NT2/D1 (cell line): ENCODE measurements at regions not wholly inside any gene's neighbourhood (a gene's known extent, or its start where the extent isn't known, plus 50 kb on each side); places are given as distances from the start of the nearest gene placed in this dataset.

Experiments
- DNase-seq: peaks from one replicate; pipeline ENCODE4 v3.0.0-alpha.2; 2011; ENCODE audit warnings: low read depth, low spot score
- H3K27me3 ChIP-seq: 2 replicates; pipeline ENCODE4 v1.6.0; 2011; ENCODE audit warnings: mild to moderate bottlenecking; ENCODE audit not compliant: insufficient read length, insufficient read depth
- H3K36me3 ChIP-seq: 2 replicates; pipeline ENCODE4 v1.6.1; 2011; ENCODE audit warnings: mild to moderate bottlenecking, low read length, mixed read lengths; ENCODE audit not compliant: insufficient read depth, insufficient read length
- H3K4me1 ChIP-seq: 2 replicates; pipeline ENCODE4 v1.5.1; 2011; ENCODE audit not compliant: insufficient read depth, insufficient read length
- H3K4me3 ChIP-seq: 2 replicates; pipeline ENCODE4 v1.5.1; 2011; ENCODE audit warnings: low read depth; ENCODE audit not compliant: insufficient read length
- H3K9ac ChIP-seq: 2 replicates; pipeline ENCODE4 v1.6.0; 2011; ENCODE audit warnings: low read depth; ENCODE audit not compliant: insufficient read length
- H3K9me3 ChIP-seq: 2 replicates; pipeline ENCODE4 v1.5.1; 2011; ENCODE audit warnings: mild to moderate bottlenecking, low read length; ENCODE audit not compliant: insufficient read depth
- SUZ12 ChIP-seq: IDR thresholded peaks from 2 replicates; pipeline ENCODE4 v1.6.1; 2011; ENCODE audit not compliant: insufficient read length, insufficient read depth; ENCODE audit errors: extremely low read depth
- YY1 ChIP-seq: IDR thresholded peaks from 2 replicates; pipeline ENCODE4 v1.6.1; 2011; ENCODE audit not compliant: insufficient read length, insufficient read depth
- ZNF274 ChIP-seq: IDR thresholded peaks from 2 replicates; pipeline ENCODE4 v1.6.1; 2011; ENCODE audit warnings: mild to moderate bottlenecking, low read depth, low read length

GRCh38 chr10:131799429-131799828 lies 101.4 kb upstream of the PPP2R2D start:
- no peaks in the 10 kb centered on the region for H3K36me3 ChIP-seq
- DNase-seq, result no peak
- no peak for TF ChIP-seq ZNF274
- TF ChIP-seq YY1, result no peak
- no peak for TF ChIP-seq SUZ12
- H3K4me1 ChIP-seq, result no peaks in the 10 kb centered on the region
- H3K9me3 ChIP-seq, result peaks cover 16% of the 10 kb centered on the region
- no peaks in the 10 kb centered on the region for H3K27me3 ChIP-seq
- H3K4me3 ChIP-seq, result no peak overlapping the region
- no peak overlapping the region for H3K9ac ChIP-seq

- Histone ChIP-seq H3K36me3 (no peaks in the 10 kb centered on the region), H3K9me3 (peaks cover 9% of the 10 kb centered on the region; the same call in 1 of the 2 replicates), H3K4me1 (peaks cover 2% of the 10 kb centered on the region), H3K4me3 (no peak overlapping the region), H3K27me3 (no peaks in the 10 kb centered on the region), H3K9ac (no peak overlapping the region)
- no peak for TF ChIP-seq YY1
- no peak for TF ChIP-seq SUZ12
- no peak for TF ChIP-seq ZNF274
- DNase-seq, result no peak
Observed at GRCh38 chr10:131802156-131802915, 98.5 kb upstream of the PPP2R2D start.

- Histone ChIP-seq H3K9ac (no peak overlapping the region), H3K36me3 (no peaks in the 10 kb centered on the region), H3K4me1 (peaks cover 2% of the 10 kb centered on the region), H3K9me3 (peaks cover 9% of the 10 kb centered on the region; the same call in 1 of the 2 replicates), H3K27me3 (no peaks in the 10 kb centered on the region), H3K4me3 (no peak overlapping the region)
- TF ChIP-seq ZNF274 (no peak), SUZ12 (no peak), YY1 (no peak)
- DNase-seq, result no peak
Observed at GRCh38 chr10:131802996-131803395, 97.8 kb upstream of the PPP2R2D start.

GRCh38 chr10:131803860-131804425 lies 96.9 kb upstream of the PPP2R2D start:
- Histone ChIP-seq H3K9ac (no peak overlapping the region), H3K36me3 (no peaks in the 10 kb centered on the region), H3K27me3 (no peaks in the 10 kb centered on the region), H3K4me3 (no peak overlapping the region), H3K4me1 (peaks cover 2% of the 10 kb centered on the region), H3K9me3 (peaks cover 9% of the 10 kb centered on the region; the same call in 1 of the 2 replicates)
- no peak for TF ChIP-seq ZNF274
- TF ChIP-seq YY1, result no peak
- no peak for TF ChIP-seq SUZ12
- no peak for DNase-seq

GRCh38 chr10:131804551-131805295 lies 96.1 kb upstream of the PPP2R2D start:
- H3K36me3 ChIP-seq, result no peaks in the 10 kb centered on the region
- H3K9ac ChIP-seq, result no peak overlapping the region
- no peaks in the 10 kb centered on the region for H3K27me3 ChIP-seq
- peaks cover 2% of the 10 kb centered on the region for H3K4me1 ChIP-seq
- TF ChIP-seq ZNF274 (no peak), YY1 (no peak), SUZ12 (no peak)
- no peak for DNase-seq
- H3K4me3 ChIP-seq, result no peak overlapping the region
- peaks cover under 1% of the 10 kb centered on the region; the same call in 1 of the 2 replicates for H3K9me3 ChIP-seq

GRCh38 chr10:131805696-131806095 lies 95.1 kb upstream of the PPP2R2D start:
- DNase-seq, result no peak
- no peak for TF ChIP-seq YY1
- no peak for TF ChIP-seq ZNF274
- Histone ChIP-seq H3K4me1 (peaks cover 2% of the 10 kb centered on the region), H3K4me3 (no peak overlapping the region), H3K36me3 (no peaks in the 10 kb centered on the region), H3K9ac (no peak overlapping the region), H3K27me3 (no peaks in the 10 kb centered on the region), H3K9me3 (no peaks in the 10 kb centered on the region)

GRCh38 chr10:131806146-131806545 lies 94.7 kb upstream of the PPP2R2D start:
- no peak for TF ChIP-seq YY1
- no peak for TF ChIP-seq SUZ12
- TF ChIP-seq ZNF274, result no peak
- no peaks in the 10 kb centered on the region for H3K9me3 ChIP-seq
- H3K27me3 ChIP-seq, result no peaks in the 10 kb centered on the region
- DNase-seq, result no peak
- H3K4me1 ChIP-seq, result peaks cover 2% of the 10 kb centered on the region
- no peak overlapping the region for H3K9ac ChIP-seq
- H3K36me3 ChIP-seq, result no peaks in the 10 kb centered on the region
- no peak overlapping the region for H3K4me3 ChIP-seq
